Activated effector memory CD4-positive, alpha-beta T cell treated with anti-CD3 and anti-CD28 coated beads, Interleukin-2, amount 50 U/mL, for 16 hours (primary cell): ENCODE measurements at regions not wholly inside any gene's neighbourhood (a gene's known extent, or its start where the extent isn't known, plus 50 kb on each side); places are given as distances from the start of the nearest gene placed in this dataset.

Experiments used
- DNase-seq: peaks from one replicate; pipeline ENCODE4 v3.0.0-alpha.2; 2020

DNA sequence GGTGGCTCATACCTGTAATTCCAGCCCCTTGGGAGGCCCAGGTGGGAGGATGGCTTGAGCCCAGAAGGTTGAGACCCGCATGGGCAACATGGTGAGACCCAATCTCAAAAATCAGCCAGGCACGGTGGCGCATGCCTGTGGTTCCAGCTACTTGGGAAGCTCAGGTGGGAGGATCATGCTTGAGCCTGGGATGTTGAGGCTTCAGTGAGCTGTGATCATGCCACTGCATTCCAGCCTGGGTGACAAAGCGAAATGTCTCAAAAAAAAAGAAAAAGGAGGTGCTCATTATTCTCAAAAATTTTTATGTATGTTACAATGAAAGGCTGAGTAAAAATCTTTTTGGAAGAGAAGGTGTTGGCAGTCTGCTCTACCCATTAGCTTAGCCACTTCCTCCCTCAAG is 106.8 kb downstream of the TSN start:
- no peak for DNase-seq

DNA sequence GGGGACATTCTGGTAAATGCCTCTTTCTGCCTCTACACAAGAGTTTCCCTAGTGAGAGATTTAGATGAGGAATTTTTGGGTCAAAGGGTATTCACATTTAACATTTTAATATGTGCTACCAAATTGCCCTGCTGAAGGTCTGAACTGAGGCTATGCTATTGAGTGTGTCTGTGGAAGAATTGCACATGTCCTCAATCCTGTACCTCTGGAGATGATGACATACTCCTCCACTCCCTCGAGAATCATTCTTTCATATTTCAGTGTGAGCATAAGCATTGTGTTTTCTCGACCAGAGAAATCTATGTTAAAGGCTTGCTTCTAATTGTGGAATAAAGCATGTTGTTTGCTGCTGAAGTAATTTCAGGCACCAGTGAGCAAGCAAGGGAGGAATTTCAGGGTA is 110.5 kb downstream of the TSN start:
- no peak for DNase-seq

DNA sequence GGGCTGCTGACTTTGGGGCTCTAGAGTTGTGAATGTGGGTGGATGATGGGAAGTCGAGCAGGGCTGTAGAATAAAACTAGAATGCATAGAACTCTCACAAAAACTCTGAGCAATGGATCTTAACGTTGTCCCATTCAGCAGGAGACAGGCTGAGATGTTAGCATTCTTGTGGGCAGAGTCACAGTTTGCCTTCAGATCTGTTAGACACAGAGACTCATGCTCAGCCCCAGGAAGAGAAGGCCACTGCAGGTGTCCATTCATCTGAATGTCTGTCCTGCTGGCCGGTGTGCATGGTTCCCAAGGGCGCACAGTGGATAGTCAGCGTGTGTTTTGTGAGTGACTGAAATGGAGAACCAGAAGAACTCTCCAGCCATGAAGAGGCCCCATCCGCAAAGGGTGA is 111.3 kb downstream of the TSN start:
- DNase-seq: no peak

DNA sequence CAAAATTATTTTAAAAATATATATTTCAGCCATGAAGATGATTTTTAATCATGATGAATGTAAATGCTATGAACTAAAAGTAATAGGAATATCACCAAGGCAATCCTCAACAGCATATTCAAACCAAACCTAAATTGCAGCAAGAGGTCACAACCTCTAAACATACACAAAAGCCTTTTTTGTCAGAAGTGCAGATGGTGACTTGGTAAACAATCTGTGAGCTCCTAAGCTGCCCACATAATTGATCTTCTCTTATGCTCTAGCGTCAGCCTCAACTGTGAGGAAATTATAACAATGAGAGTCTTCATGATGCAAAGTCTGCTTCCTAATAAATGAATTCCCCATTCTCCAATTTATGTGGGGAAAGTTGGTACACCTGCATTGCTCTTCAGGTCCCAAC is 113.2 kb downstream of the TSN start:
- no peak for DNase-seq

DNA sequence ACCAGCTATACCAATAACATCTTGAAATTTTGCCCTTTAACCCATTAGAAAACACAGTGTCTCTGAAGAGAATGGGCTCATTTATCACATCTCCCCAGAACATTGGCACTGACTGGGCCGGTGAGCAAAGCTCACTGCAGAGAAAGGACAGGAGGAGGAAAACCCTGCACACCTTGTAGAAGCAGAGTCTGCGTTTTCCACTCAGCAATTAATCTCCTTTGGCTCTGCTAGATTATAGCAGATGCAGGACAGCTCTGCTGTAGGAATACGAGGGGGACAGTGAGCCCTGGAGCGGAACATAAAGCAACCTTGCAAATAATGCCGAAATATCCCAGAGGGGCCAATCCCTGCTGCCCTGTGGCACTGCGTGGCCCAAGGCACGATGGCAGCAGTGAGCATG is 113.9 kb downstream of the TSN start:
- no peak for DNase-seq

DNA sequence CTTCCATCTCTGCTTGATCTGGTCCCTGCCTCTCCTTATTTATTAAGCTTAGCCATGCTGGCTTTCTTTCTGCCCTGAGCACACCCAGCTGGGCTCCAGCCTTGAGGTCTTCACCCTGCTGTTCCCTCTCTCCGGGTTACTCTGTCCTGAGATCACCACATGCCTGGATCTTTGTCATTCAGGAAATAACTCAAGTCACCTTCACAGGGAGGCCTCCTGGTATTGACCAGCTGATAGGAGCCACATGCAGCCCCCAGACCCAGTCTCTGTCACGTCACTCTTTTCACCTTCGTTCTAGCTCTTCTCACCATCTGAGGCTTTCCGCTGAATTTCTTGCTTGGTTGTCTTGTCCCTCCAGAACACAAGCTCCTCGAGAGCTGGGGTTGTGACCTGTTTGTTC is 114.4 kb downstream of the TSN start:
- DNase-seq: no peak

DNA sequence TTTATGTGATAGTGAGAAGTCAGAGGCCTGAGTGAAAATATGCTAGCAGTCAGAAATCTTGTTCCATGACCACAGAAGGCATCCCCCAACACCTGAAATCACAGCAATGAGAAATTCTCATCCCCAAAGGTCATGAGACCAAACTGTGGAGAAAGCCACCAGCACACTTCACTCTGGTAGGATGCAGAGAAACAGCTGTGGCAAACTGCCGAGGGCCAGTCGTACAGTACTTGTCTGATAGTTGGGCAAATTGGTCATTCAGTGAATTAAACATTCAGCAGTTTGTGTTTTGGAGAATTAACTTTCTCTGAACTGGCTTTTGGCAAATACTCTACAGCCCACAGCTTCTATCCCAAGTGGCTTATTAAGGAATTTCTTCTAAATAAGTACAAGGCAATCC is 117.2 kb downstream of the TSN start:
- DNase-seq: no peak

DNA sequence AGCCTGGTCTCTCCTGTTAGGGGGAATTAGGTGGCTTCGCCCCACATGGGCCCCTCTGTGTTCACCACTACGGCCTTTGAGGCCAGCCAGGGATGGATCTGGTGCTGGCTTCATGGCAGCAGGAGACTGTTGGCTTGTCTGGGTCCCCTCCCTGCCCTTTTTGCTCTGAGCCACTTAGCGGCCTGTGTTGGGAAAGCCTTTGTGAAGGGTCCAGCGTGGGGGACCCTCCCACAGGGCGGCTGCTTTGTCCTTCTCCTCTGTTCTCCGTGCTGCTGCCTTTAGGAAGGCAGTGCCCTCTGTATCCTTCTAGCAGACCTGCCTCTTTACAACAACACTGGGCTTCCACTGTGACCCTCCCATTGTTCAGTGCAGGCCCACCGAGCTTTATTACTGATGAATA is 118.4 kb downstream of the TSN start:
- no peak for DNase-seq

DNA sequence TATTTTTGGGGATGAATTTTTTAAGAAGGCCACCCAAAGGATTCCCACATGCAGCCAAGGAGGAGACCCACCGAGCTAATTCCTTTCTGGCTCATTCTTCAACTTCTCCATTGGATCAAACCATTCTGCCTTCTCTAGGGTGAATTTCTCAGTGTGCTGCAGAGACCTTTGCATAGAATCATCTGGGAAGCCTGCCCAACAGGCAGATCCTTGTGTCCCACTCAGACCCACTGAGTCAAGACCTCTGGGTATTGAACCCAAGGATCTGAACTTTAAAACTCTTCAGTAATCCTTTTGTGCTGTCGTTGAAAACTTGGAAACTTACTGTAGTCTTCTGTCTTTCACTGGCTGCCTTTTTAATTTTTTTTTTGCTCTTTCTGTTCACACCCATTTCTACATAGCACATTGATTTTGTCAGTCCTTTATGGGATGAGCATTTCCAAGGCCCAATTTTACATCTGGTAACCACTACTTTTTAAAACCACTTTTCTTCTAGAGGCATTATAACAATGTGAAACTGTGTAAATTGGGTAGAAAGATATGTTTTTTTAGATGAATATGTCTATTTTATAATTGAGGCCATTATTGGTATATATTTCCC is 120.2 kb downstream of the TSN start:
- no peak for DNase-seq

DNA sequence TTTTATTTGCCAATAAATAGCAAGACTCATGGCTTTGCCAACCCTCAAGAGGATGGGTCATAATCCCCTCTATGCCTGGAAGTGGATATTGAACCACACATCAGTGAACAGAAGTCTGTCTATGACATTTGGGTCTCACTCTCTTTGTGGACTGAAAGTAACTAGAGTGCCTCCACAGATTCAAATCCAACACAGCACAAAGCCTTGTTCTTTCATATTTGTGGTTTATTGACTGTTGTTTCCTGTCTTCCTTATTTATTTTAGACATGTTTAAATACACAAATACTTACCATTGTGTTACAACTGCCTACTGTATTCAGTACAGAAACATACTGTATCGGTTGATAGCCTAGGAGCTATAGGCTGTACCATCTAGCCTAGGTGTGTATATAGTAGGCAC is 121.9 kb downstream of the TSN start:
- DNase-seq: no peak

DNA sequence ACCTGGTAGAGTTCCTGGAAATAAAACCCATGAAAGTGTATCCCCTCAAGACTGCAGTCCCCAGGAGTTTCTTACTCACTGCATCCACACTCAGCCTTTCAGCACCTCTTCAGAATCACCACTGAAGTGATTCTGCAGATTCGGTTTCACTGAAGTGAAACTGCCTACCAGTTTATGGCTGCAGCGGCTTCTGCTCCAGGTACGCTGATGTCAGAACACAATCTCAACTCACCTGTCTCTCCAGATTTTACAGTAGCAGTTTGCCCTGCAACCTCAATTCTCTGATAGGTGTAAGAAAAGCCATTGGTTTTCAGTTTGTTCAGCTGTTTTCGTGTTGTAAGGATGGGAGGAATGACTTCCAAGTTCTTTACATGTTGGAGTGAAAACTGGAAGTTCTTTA is 124.8 kb downstream of the TSN start:
- DNase-seq: no peak

DNA sequence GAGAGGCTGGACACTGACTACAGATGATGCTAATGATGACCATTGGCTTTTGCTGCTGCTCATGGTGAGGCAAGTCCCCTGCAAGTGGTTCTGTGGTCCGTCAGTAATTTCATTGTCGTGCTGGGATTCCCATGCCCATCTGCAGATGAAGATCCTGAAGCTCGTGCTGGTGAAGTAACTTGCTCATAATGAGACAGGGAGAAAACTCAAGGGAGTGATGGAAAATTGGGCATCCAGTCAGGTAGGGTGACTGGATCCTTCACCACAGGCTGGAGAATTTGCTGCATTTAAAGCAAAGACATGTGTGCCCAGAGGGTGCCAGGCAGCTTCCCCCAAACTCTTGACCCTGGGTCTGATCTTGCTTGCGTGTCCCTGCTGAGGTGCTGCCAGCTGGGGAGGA is 125.6 kb downstream of the TSN start:
- DNase-seq: no peak

DNA sequence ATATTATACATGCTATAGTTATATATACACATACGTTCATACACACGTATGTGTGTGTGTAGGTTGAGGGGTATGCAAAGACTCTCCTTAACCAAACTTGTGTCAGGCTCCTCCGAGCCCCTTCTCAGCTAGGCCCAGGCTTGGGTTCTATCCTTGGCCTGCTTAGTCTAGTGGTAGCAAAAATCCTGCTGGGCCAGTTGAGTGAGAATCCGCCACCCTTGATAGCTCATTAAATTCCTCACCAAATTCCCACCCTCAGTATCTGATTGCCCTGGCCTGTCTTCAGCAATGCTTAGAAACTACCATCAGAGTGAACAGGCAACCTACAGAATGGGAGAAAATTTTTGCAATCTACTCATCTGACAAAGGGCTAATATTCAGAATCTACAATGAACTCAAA is 126.5 kb downstream of the TSN start:
- DNase-seq: no peak

DNA sequence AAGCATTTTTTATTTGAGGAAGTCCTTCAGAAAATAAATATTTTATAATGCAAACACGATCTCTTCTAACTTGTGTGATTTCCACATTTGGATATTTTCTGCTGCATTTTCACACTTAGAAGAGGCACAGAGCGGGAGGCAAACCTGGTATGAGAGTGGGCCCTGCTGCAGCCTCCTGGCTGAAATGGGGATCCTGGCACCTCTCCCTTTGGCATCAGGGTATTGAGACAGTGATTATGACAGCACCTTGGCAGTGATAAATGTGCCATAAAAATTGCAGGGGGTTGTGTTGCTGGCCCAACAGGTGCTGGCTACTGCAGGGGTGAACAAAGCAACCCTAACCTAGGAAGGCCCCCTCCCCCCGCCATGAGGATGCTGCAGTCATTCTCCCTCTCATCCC is 128.6 kb downstream of the TSN start:
- DNase-seq: no peak

DNA sequence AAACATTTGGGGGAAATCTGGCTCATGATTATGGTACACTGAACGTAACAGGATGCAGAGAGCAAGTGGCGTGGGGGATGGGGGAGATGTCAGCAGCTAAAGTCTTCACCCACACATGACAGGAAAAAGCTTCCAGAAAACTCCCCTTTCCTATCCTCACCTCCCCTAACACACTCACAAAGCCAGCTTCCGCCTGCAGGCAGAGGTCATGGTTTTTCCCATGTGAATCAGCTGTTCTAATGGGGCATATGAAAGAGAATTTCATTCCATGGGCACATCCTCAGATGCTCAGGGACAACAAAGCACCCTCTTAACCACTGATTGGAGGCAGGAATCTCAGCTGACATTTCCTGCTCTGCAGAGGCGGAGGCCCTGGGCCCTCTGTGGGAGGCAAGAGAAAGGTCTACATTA is 129.1 kb downstream of the TSN start:
- DNase-seq: no peak

DNA sequence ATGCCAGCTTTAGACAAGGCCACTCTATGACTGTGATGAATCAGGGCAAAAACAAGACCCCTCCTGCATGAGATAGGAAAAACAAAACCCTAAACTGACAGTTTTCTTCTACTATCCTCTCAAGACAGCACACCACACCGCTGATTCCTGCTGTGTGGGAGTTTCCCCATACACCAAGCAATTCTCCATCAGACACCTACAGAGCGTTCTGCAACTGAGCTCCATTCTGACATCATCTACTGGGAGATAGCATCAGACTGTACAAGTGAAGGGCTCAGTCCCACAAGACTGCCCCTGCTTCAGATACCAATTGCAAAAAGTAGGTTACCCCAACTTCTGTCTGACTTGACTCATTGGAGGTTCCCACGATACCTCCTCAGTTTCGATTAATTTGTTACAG is 130.6 kb downstream of the TSN start:
- DNase-seq: no peak

DNA sequence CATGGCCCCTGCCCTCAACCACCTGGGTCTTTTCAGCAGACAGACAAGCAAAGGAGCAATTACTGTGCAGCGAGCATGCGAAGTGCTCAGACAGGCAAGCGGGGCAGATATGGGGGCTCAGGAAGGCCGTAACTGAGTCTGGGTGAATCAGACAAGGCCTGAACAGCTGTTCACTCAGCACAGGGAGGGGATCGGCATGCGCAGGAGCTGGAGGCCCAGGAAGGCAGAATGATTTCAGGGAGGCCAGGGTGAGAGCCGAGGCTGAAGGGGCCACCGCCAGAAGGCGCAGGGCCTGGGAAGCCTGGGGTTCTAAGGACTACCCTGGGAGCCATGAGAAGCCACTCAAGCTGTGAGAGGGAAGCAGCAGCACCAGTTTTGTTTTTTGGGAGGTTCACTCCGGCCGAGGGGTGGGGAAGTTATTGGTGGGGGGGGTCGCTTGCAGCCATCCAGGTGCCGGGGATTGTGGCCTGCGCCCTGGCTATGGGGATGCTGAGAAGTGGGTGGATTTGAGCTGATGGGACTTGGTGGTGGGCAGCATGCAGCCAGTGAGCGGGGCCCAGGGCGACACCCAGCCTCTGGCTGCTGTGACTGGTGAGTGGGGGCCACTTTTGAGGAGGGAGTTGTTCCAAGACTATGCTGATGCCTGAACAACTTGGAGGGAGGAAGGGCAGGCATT is 132.2 kb downstream of the TSN start:
- DNase-seq: no peak

DNA sequence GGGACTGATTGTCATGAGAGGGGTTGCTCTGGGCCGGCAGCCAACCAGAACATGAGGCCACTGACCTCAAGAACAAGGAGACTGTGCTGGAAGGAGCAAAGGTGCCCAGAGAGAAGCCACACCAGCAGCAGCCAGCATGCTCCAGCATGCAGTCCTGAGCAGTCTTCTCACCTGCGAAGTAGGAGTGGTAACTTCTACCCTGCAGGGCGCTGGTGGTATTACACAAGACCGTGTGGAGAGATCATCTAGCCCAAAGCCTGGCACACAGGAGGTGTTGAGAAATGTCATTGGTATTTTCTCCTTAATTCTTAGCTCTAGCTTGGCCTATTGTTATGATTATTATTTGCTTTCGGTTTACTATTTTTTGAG is 132.7 kb downstream of the TSN start:
- no peak for DNase-seq

DNA sequence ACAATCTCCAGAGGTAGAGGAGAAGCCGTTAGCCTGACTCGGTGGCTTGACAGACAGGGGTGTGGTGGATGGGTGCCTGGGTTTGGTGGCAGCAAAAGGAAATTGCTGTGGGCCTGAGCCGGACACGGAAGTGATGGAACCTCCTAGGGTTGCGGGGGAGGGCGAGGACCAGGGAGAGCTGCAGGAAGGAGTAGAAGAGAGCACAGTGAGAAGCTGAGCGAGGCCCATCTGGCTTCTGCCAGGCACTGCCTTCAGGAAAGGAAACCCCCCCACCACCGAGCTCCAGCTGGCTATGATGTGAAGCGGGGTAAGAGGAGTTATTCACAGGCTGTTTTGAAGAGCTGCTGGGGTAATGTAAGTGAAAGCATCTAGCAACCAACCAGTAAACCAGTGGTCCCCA is 134.6 kb downstream of the TSN start:
- no peak for DNase-seq

DNA sequence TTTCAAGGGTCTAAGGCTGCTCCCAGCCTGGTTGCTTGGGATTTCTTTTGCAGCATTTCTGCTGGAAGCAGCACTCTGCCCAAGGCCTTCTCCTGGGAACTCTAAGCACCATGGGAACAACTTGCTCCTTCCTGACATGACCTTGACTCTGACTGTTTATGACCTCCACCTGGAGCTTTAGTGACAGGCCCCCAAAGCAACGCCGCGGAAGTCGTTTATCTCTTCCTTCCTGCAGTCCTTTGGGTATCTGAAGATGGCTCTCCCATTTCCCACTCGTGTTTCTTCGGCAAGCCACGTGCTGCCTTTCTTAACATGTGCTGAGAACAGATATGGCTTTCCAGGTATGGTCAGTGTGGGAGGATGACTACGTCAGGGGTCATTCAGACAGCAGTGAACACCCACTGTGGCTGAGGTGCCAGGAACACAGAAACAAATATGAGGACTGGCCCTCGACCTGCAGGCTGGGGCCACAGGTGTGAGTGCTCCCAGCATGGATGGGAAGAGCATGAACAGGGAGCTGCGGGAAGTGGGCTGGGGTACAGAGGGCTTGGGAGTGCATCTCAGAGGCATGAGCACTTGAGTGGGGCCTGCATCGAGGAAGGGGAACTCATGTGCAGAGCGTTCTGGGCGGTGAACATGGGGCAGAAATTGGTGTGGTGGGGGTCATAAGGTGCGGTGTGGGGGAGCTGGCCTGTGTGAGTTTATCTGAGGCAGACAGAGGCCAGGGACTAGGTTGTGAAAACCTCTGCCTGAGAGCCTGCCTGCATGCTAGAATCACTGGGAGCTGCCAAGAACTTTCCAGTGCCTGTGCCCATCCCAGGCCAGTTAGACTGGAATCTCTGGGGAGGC is 140.5 kb downstream of the TSN start:
- DNase-seq: no peak

DNA sequence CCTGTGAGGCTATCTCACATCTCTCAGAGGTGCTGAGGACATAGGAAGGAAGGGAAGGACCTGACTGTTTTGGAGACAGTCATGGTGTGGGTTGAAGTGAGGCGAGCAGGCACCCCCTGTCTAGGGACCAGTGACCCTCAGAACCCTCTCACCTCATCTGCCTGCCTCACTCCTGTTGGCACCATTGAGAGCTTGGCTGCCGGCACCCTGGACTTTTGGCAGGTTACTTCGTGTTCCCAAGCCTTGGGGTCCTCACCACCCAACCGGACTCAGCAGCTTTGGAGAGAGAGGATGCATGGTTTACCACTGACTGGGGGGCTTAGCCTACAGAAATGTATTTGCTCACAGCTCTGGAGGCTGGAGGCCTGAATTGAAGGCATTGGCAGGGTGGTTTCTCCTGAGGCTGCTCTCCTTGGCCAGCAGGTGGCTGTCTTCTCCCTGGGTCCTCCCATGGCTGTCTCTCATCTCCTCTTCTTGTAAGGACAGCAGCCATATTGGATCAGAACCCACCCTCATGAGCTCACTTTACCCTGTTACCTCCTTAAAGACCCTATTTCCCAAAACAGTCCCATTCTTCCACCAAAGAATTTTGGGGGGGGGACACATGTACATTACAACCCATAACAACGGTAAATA is 142.0 kb downstream of the TSN start:
- DNase-seq: no peak

DNA sequence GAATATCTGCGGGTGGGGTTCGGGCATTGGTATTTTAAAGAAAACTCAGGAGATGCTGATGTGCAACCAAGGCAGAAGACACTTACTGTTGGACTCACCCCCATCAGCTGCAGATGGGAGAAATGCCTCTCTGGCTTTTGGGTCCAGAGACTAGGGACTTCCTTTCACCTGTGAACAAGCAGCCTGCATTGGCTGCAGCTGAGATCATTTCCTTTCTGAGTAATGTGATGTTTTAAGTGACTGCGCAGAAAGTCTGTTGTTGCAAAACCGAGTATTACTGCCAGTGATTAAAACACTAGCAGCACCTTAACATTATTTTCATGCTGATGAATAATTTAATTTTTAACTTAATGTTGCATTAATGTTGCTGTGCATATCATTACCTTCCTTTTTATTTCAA is 143.0 kb downstream of the TSN start:
- DNase-seq: no peak

DNA sequence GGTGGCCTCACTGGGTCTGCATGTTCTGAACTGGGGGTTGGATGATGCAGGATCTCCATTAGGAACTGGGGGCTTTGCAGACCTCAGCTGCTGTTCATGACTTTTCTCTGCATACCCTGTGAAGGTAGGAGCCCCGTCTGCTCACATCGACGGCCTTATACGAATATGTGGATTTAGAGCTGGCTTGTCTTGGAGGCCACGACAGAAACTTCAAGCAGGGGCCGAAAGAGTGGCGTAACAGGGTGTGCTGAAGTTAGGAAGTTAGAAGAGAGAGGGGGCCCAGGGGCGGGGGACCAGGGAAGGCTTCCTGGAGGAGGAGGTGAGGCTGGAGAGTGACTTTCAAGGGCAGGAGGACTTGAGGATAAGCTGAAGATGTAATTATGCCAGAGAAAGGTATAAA is 144.9 kb downstream of the TSN start:
- DNase-seq: no peak

DNA sequence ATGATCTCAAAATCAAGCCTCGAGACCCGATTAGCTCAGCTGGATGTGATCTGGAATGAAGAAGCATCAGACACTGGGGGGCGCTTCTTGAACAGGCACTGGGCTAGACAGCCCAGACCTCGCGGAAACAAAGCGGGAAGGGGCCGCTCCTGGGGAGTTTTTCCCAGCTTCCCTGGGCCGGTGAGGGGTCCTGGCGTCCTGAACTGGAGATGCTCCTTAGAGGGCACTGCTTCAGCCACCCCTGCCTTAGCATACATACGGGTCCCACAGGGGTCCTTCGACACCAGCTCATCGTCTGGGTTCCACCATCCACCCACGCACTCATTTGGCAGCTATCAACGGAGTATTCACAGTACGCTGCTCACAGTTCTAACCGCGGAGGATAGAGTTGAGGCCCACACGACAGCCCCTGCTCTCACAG is 146.7 kb downstream of the TSN start:
- no peak for DNase-seq
